HEK293 (cell line): ENCODE measurements at regions not wholly inside any gene's neighbourhood (a gene's known extent, or its start where the extent isn't known, plus 50 kb on each side); places are given as distances from the start of the nearest gene placed in this dataset.
"Not testable (repeated sequence)": the region's sequence is repeated elsewhere in the genome, so short reads cannot be mapped to it uniquely, and the experiment has no call there.

Source experiments
- CTCF ChIA-PET: fragments of 350-600 bp; formaldehyde crosslinking; extraction: SDS; loops from one replicate; lab custom pipeline; 2021; ENCODE audit warnings: antibody characterized with exemption; lab: Yijun Ruan, JAX
- POLR2A ChIA-PET: fragments of 300-600 bp; formaldehyde crosslinking; extraction: SDS; loops from one replicate; lab custom pipeline; 2020; ENCODE audit warnings: antibody characterized with exemption, inconsistent platforms; lab: Yijun Ruan, JAX
- H3K27ac ChIP-seq: fragments of 200-500 bp; sonication (Bioruptor generic); 2 replicates; pipeline ENCODE4 v1.5.1; 2014; ENCODE audit warnings: low read depth, low read length, control low read depth, inconsistent platforms; ENCODE audit errors: extremely low read depth
- H3K36me3 ChIP-seq, 2 experiments: fragments of 200-500 bp in 1 of 2; sonication (Bioruptor generic) in 1 of 2; 1 replicate in 1 of 2; 2 replicates in 1 of 2; pipeline ENCODE4 v1.5.1; 2014 to 2017; ENCODE audit warnings: inconsistent platforms in 2 of 2, low read length in 2 of 2; ENCODE audit not compliant: control insufficient read depth in 2 of 2, insufficient read depth in 1 of 2
- H3K4me1 ChIP-seq: fragments of 200-500 bp; sonication (Bioruptor generic); 2 replicates; pipeline ENCODE4 v1.5.1; 2014; ENCODE audit warnings: mild to moderate bottlenecking, low read length, inconsistent platforms; ENCODE audit not compliant: control insufficient read depth, insufficient read depth
- H3K4me3 ChIP-seq: 2 replicates; pipeline ENCODE4 v1.5.1; 2011; ENCODE audit warnings: low read depth, mild to moderate bottlenecking, control low read depth, low read length, moderate library complexity
- H3K9me3 ChIP-seq: fragments of 200-500 bp; sonication (Bioruptor generic); 2 replicates; pipeline ENCODE4 v1.5.1; 2014; ENCODE audit warnings: low read depth, low read length, inconsistent platforms; ENCODE audit not compliant: control insufficient read depth, insufficient read depth
- HOXA7 ChIP-seq: sonication (generic); formaldehyde crosslinking; IDR thresholded peaks from 2 replicates; pipeline ENCODE4 v1.8.1; 2022; ENCODE audit warnings: missing genetic modification reagents, borderline replicate concordance
- OVOL3 ChIP-seq: fragments of 450-650 bp; formaldehyde crosslinking; IDR thresholded peaks from 2 replicates; pipeline ENCODE4 v1.5.1; 2016; ENCODE audit warnings: missing biosample characterization, missing genetic modification characterization
- REPIN1 ChIP-seq: fragments of 450-650 bp; formaldehyde crosslinking; IDR thresholded peaks from 2 replicates; pipeline ENCODE4 v1.5.1; 2017; ENCODE audit warnings: missing biosample characterization, missing genetic modification characterization, low read depth
- ZFHX2 ChIP-seq: fragments of 450-650 bp; formaldehyde crosslinking; conservative IDR thresholded peaks from 2 replicates; pipeline ENCODE4 v1.5.1; 2016; ENCODE audit warnings: missing biosample characterization, missing genetic modification characterization
- ZNF155 ChIP-seq: fragments of 450-650 bp; formaldehyde crosslinking; IDR thresholded peaks from 2 replicates; pipeline ENCODE4 v1.5.1; 2016; ENCODE audit warnings: missing biosample characterization, missing genetic modification characterization
- ZNF324 ChIP-seq: fragments of 450-650 bp; formaldehyde crosslinking; IDR thresholded peaks from 2 replicates; pipeline ENCODE4 v1.5.1; 2016; ENCODE audit warnings: missing biosample characterization, missing genetic modification characterization
- ZNF394 ChIP-seq: fragments of 450-650 bp; formaldehyde crosslinking; IDR thresholded peaks from 2 replicates; pipeline ENCODE4 v1.5.1; 2016; ENCODE audit warnings: missing biosample characterization, missing genetic modification characterization, mild to moderate bottlenecking, moderate library complexity, borderline replicate concordance
- ZNF596 ChIP-seq: fragments of 450-650 bp; IDR thresholded peaks from 2 replicates; pipeline ENCODE4 v1.5.0; 2018; ENCODE audit warnings: missing biosample characterization, mild to moderate bottlenecking, missing genetic modification characterization, moderate library complexity
- ZNF664 ChIP-seq: fragments of 450-650 bp; formaldehyde crosslinking; IDR thresholded peaks from 2 replicates; pipeline ENCODE4 v1.5.1; 2016; ENCODE audit warnings: missing biosample characterization, missing genetic modification characterization
- ZNF76 ChIP-seq: fragments of 450-650 bp; formaldehyde crosslinking; IDR thresholded peaks from 2 replicates; pipeline ENCODE4; 2016; ENCODE audit warnings: low read depth, missing biosample characterization, missing genetic modification characterization, borderline replicate concordance
- ZXDB ChIP-seq: fragments of 450-650 bp; formaldehyde crosslinking; IDR thresholded peaks from 2 replicates; pipeline ENCODE4 v1.5.1; 2016; ENCODE audit warnings: missing biosample characterization, missing genetic modification characterization
- TF ChIP-seq, protein P1 (sequence below): fragments of 450-650 bp; formaldehyde crosslinking; conservative IDR thresholded peaks from 2 replicates; pipeline ENCODE4 v1.5.1; 2016; ENCODE audit warnings: low read depth, missing biosample characterization, missing genetic modification characterization
- TF ChIP-seq, protein P2 (sequence below): fragments of 450-650 bp; formaldehyde crosslinking; IDR thresholded peaks from 2 replicates; pipeline ENCODE4 v1.5.1; 2016; ENCODE audit warnings: missing biosample characterization, missing genetic modification characterization
- TF ChIP-seq, protein P3 (sequence below): fragments of 450-650 bp; formaldehyde crosslinking; IDR thresholded peaks from 2 replicates; pipeline ENCODE4 v1.5.1; 2016; ENCODE audit warnings: missing biosample characterization, missing genetic modification characterization, borderline replicate concordance

DNA sequence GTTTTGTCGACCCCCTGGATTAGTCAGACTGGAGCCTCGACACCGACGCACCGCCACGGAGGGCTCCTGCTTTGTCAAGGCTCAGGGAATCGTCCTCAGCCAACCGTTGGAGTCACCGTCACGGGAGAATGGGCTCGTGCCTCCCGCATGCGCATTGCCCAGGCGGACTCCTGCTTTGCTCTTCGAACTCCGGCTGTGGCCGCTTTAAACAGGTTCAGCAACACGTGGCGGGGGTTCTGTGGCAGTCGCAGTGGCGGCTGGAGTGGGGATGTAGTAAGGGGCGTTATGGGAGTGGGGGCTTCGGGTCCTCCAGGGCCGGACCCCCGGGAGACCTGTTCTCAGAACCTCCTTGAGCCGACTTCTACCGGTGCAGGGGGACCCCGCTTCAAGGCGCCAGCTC lies 554.7 kb upstream of the ZNF337 start:
- POLR2A ChIA-PET, H3K36me3 ChIP-seq, CTCF ChIA-PET, H3K27ac ChIP-seq, H3K4me3 ChIP-seq, H3K4me1 ChIP-seq, H3K9me3 ChIP-seq: not testable (repeated sequence)

DNA sequence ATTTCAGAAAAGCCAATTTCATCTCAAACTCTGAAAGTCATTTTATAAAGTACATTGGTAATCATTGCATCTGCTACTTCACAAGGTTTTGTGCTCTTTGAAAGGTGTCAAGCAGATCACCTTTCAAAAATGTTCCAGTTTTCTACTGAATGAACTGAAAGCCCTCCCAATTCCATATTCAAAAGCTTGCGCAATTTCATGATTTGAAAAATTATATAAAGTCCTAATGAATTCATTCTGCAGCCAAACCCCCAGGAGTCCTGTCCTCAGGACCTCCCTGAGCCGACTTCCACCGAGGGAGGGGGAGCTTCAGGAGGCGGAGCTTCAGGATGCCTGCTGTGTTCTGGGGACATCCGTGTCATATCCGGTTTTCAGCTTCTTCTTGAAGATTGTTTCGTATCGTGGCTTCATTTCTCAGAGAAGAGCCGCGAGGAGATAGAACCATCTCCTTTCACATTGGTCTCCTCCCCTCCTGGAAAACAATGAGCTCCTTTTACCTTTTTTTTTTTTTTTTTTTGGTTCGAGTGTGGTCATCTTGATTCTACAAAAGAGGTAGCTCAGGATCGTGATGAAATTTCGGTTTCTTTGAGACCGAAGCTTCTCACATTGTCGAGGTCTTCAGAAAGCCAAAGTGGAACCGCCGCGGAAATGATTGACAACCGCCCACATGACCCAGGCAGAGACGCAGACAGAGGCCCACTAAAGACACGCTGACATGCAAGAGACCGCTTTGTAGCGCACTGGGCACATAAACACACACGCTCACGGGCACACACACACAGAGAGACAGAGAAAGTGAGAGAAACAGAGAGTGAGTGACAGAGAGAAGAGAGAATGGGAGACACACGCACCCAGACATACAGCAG lies 553.8 kb upstream of the ZNF337 start:
- CTCF ChIA-PET, POLR2A ChIA-PET: not testable (repeated sequence)

DNA sequence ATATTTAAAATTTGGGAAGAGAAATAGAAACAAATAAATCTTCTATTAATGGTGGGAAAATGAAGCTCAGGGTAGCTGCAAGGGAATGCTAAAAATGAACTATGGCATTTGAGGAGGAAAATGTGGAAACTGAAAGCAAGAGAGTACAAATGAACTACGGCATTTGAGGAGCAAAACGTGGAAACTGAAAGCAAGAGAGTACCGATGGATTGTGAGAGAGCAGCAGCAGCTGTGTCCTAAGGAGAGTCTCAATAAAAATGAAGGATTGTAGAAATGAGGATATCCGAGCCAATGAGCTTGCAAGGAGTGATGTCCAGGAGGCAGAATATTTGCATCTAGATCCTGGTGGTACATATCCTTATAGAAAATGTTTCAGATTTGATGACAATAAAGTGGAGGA lies 547.1 kb upstream of the ZNF337 start:
- POLR2A ChIA-PET, result no interaction called here
- TF ChIP-seq, protein P1, sequence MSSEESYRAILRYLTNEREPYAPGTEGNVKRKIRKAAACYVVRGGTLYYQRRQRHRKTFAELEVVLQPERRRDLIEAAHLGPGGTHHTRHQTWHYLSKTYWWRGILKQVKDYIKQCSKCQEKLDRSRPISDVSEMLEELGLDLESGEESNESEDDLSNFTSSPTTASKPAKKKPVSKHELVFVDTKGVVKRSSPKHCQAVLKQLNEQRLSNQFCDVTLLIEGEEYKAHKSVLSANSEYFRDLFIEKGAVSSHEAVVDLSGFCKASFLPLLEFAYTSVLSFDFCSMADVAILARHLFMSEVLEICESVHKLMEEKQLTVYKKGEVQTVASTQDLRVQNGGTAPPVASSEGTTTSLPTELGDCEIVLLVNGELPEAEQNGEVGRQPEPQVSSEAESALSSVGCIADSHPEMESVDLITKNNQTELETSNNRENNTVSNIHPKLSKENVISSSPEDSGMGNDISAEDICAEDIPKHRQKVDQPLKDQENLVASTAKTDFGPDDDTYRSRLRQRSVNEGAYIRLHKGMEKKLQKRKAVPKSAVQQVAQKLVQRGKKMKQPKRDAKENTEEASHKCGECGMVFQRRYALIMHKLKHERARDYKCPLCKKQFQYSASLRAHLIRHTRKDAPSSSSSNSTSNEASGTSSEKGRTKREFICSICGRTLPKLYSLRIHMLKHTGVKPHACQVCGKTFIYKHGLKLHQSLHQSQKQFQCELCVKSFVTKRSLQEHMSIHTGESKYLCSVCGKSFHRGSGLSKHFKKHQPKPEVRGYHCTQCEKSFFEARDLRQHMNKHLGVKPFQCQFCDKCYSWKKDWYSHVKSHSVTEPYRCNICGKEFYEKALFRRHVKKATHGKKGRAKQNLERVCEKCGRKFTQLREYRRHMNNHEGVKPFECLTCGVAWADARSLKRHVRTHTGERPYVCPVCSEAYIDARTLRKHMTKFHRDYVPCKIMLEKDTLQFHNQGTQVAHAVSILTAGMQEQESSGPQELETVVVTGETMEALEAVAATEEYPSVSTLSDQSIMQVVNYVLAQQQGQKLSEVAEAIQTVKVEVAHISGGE (tag by site-specific recombination), result no peak
- TF ChIP-seq ZNF596 (tag by site-specific recombination), result no peak
- TF ChIP-seq, protein P2, sequence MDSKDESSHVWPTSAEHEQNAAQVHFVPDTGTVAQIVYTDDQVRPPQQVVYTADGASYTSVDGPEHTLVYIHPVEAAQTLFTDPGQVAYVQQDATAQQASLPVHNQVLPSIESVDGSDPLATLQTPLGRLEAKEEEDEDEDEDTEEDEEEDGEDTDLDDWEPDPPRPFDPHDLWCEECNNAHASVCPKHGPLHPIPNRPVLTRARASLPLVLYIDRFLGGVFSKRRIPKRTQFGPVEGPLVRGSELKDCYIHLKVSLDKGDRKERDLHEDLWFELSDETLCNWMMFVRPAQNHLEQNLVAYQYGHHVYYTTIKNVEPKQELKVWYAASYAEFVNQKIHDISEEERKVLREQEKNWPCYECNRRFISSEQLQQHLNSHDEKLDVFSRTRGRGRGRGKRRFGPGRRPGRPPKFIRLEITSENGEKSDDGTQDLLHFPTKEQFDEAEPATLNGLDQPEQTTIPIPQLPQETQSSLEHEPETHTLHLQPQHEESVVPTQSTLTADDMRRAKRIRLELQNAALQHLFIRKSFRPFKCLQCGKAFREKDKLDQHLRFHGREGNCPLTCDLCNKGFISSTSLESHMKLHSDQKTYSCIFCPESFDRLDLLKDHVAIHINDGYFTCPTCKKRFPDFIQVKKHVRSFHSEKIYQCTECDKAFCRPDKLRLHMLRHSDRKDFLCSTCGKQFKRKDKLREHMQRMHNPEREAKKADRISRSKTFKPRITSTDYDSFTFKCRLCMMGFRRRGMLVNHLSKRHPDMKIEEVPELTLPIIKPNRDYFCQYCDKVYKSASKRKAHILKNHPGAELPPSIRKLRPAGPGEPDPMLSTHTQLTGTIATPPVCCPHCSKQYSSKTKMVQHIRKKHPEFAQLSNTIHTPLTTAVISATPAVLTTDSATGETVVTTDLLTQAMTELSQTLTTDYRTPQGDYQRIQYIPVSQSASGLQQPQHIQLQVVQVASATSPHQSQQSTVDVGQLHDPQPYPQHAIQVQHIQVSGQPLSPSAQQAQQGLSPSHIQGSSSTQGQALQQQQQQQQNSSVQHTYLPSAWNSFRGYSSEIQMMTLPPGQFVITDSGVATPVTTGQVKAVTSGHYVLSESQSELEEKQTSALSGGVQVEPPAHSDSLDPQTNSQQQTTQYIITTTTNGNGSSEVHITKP, result no peak
- no peak for TF ChIP-seq ZNF155
- no peak for TF ChIP-seq ZNF664 (tag by site-specific recombination)
- no peak for TF ChIP-seq ZXDB (tag by site-specific recombination)
- TF ChIP-seq ZNF76 (tag by site-specific recombination), result no peak
- no peak for TF ChIP-seq HOXA7 (CRISPR knock-in tag)
- no peak for TF ChIP-seq REPIN1 (tag by site-specific recombination)
- no peak for TF ChIP-seq OVOL3 (tag by site-specific recombination)
- TF ChIP-seq ZFHX2 (tag by site-specific recombination), result no peak
- no peak for TF ChIP-seq ZNF394
- TF ChIP-seq ZNF324 (tag by site-specific recombination), result no peak
- TF ChIP-seq, protein P3, sequence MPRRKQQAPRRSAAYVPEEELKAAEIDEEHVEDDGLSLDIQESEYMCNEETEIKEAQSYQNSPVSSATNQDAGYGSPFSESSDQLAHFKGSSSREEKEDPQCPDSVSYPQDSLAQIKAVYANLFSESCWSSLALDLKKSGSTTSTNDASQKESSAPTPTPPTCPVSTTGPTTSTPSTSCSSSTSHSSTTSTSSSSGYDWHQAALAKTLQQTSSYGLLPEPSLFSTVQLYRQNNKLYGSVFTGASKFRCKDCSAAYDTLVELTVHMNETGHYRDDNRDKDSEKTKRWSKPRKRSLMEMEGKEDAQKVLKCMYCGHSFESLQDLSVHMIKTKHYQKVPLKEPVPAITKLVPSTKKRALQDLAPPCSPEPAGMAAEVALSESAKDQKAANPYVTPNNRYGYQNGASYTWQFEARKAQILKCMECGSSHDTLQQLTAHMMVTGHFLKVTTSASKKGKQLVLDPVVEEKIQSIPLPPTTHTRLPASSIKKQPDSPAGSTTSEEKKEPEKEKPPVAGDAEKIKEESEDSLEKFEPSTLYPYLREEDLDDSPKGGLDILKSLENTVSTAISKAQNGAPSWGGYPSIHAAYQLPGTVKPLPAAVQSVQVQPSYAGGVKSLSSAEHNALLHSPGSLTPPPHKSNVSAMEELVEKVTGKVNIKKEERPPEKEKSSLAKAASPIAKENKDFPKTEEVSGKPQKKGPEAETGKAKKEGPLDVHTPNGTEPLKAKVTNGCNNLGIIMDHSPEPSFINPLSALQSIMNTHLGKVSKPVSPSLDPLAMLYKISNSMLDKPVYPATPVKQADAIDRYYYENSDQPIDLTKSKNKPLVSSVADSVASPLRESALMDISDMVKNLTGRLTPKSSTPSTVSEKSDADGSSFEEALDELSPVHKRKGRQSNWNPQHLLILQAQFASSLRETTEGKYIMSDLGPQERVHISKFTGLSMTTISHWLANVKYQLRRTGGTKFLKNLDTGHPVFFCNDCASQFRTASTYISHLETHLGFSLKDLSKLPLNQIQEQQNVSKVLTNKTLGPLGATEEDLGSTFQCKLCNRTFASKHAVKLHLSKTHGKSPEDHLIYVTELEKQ (tag by site-specific recombination), result no peak
- Histone ChIP-seq H3K27ac (no peak overlapping the region), H3K4me3 (no peak overlapping the region), H3K4me1 (no peaks in the 10 kb centered on the region), H3K9me3 (no peaks in the 10 kb centered on the region), H3K36me3 (no peaks in the 10 kb centered on the region)
- CTCF ChIA-PET, result no interaction called here

More for the DNA sequence above, 553.8 kb upstream of the ZNF337 start:
- H3K27ac ChIP-seq, H3K36me3 ChIP-seq, H3K4me1 ChIP-seq, H3K4me3 ChIP-seq, H3K9me3 ChIP-seq: not testable (repeated sequence)

DNA sequence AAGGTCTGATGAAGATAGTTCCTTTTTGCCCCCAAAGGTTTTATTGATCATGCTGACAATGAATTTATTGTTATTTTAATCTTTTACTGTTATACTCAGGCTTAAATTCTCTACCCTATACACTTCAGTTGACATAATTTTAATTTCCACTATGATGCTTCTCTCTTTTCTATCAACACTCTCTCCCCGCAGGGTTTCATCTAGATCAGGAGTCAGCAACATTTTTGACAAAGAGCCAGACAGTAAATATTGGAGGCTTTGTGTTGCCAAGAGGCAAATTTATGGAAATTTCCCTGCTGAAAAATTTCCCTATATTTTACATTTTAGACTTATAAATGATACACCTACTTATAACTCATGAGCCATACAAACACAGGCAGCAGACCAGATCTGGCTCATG lies 524.0 kb upstream of the ZNF337 start:
- POLR2A ChIA-PET, result not testable (repeated sequence)

More for the DNA sequence above, 524.0 kb upstream of the ZNF337 start:
- H3K27ac ChIP-seq, H3K4me3 ChIP-seq, CTCF ChIA-PET, H3K36me3 ChIP-seq, H3K9me3 ChIP-seq, H3K4me1 ChIP-seq: not testable (repeated sequence)
